ENCODE measurements at regions not wholly inside any gene's neighbourhood (a gene's known extent, or its start where the extent isn't known, plus 50 kb on each side); places are given as distances from the start of the nearest gene placed in this dataset.

DNA sequence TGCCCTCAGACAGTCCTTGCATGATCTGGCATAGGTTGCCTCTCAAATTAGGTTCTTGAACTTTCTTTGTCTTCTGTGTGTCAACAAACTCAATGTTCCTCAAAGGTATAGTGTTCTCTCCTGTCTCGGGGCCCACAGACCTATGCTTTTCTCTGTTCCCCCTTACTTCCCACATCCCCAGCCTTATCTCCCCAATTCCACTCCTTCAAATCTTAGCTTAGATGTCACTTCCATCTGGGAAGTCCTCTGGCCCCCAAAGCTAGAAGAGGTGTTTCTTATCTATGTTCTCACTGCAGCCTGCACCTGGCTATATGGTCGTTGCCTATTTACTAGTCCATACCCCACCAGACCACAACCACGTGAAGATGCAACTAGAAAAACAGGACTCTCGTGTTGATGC, 134.6 kb upstream of the MYCN start:
- no peaks in the 10 kb centered on the region for H3K9me3 ChIP-seq
- H3K4me3 ChIP-seq (replicated peaks in 1 of 3) = no peak overlapping the region
- WGBS, 2 donors = 87 to 96% methylated on average over 4 of the region's 4 CpGs
- no peak for DNase-seq
- H3K4me1 ChIP-seq = peaks cover 3% of the 10 kb centered on the region in 2 donors
- no peaks in the 10 kb centered on the region for H3K36me3 ChIP-seq
- H3K27ac ChIP-seq = no peak overlapping the region
- TF ChIP-seq, protein P1, sequence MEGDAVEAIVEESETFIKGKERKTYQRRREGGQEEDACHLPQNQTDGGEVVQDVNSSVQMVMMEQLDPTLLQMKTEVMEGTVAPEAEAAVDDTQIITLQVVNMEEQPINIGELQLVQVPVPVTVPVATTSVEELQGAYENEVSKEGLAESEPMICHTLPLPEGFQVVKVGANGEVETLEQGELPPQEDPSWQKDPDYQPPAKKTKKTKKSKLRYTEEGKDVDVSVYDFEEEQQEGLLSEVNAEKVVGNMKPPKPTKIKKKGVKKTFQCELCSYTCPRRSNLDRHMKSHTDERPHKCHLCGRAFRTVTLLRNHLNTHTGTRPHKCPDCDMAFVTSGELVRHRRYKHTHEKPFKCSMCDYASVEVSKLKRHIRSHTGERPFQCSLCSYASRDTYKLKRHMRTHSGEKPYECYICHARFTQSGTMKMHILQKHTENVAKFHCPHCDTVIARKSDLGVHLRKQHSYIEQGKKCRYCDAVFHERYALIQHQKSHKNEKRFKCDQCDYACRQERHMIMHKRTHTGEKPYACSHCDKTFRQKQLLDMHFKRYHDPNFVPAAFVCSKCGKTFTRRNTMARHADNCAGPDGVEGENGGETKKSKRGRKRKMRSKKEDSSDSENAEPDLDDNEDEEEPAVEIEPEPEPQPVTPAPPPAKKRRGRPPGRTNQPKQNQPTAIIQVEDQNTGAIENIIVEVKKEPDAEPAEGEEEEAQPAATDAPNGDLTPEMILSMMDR (IDR thresholded peaks at IDR 0.05) = no peak
- TF ChIP-seq POLR2A (IDR thresholded peaks at IDR 0.05) = no peak
- no peaks in the 10 kb centered on the region for H3K27me3 ChIP-seq
- intact Hi-C loops (cut with DNase I) = no loop called here

GRCh38 chr2:15806801-15807417, 133.4 kb upstream of the MYCN start:
- TF ChIP-seq, protein P1 (IDR thresholded peaks at IDR 0.05) = no peak
- TF ChIP-seq POLR2A (IDR thresholded peaks at IDR 0.05) = no peak
- Histone ChIP-seq H3K9me3 (no peaks in the 10 kb centered on the region), H3K36me3 (no peaks in the 10 kb centered on the region), H3K27me3 (no peaks in the 10 kb centered on the region), H3K27ac (no peak overlapping the region), H3K4me1 (peaks cover 12% of the 10 kb centered on the region in 2 donors), H3K4me3 (replicated peaks in 1 of 3) (no peak overlapping the region)
- 81 to 83% methylated on average over 8 to 9 of the region's 9 CpGs for WGBS, 2 donors
- DNase-seq = no peak
- intact Hi-C loops (cut with DNase I) = no loop called here

DNA sequence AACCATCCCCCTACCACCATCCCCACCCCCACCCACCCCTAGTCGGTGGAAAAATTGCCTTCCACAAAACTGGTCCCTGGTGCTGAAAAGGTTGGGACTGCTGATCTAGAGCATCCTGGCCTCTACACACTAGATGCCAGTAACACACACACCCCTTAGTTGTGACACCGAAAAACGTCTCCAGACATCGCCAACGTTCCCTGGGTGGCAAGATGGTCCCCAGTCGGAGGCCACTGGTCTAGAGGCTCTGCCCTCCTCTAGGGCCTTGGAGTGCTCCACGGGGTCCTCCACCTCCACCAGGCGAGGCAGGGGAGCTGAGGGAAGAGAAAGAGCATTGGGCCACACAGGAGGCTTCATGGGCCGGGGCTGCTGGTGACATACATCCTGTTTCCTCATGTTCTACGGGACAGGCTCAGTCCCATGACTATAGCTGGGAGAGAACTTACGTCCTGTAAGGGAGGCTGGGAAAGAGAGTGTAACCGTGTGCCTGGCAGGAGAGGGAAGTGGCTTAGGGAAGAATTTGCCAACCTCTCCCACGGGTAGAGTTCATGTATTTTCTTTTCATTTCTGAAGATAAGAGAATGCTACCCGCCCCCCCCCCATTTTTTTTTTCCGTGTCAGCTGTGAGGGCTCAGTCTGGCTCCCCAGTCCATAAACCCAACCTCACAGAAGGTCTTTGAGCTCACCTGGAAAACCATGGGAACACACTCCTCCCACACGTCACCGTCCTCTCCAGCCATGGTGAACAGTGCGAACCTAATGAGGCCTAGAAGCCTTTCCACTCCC, 132.7 kb upstream of the MYCN start:
- 72 to 84% methylated on average over 11 to 18 of the region's 18 CpGs for WGBS, 2 donors
- TF ChIP-seq, protein P1 (IDR thresholded peaks at IDR 0.05) = no peak
- TF ChIP-seq POLR2A (IDR thresholded peaks at IDR 0.05) = no peak
- Histone ChIP-seq H3K36me3 (no peaks in the 10 kb centered on the region), H3K4me1 (peaks cover 14 to 19% of the 10 kb centered on the region in 2 donors), H3K9me3 (no peaks in the 10 kb centered on the region), H3K27ac (no peak overlapping the region), H3K27me3 (no peaks in the 10 kb centered on the region), H3K4me3 (replicated peaks in 1 of 3) (no peak overlapping the region)
- intact Hi-C loops (cut with DNase I) = no loop called here
- DNase-seq = no peak

DNA sequence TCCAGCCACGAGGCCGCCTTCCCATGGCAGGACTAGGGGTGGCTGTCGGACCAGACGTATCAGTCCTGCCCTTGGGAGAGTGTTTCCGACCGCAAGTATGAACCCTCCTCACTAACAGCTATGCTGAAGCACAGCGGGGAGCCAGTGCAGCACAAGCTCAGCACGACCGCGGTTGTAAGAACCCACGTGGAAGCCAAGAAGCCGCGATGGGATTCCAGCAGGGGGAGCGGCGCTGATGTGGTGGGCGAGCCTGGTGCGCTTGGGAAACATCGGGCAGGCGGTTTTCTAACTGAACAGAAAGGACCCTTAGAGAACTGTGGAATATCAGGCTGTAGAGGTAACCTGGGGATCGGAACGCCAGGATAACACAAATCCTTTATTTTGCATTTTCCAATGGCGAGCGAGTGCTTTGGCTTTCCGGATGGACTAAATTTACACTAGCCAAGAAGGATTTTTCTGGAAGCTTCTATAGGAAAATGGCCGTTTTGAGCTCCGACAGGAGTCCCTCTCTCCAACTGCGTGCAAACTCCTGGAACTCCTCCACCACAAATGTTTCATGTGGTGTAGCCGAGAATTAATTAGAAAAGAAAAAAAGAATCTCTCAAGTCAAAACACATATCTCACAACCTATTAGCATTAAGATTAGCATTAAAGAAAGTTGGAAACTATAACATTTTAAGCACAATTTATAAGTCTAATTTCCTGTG, 132.0 kb upstream of the MYCN start:
- no peaks in the 10 kb centered on the region for H3K36me3 ChIP-seq
- WGBS, 2 donors = 82% methylated on average over 28 of the region's 28 CpGs
- no peak overlapping the region for H3K4me3 ChIP-seq (replicated peaks in 1 of 3)
- TF ChIP-seq, protein P1 (IDR thresholded peaks at IDR 0.05) = no peak
- TF ChIP-seq POLR2A (IDR thresholded peaks at IDR 0.05) = no peak
- intact Hi-C loops (cut with DNase I) = no loop called here
- H3K27ac ChIP-seq = no peak overlapping the region
- peaks cover 14 to 22% of the 10 kb centered on the region in 2 donors for H3K4me1 ChIP-seq
- DNase-seq = no peak
- no peaks in the 10 kb centered on the region for H3K27me3 ChIP-seq
- no peaks in the 10 kb centered on the region for H3K9me3 ChIP-seq

GRCh38 chr2:15808944-15809343, 131.4 kb upstream of the MYCN start:
- no peak overlapping the region for H3K4me3 ChIP-seq (replicated peaks in 1 of 3)
- 73 to 80% methylated on average over 8 of the region's 8 CpGs for WGBS, 2 donors
- no peak for TF ChIP-seq POLR2A (IDR thresholded peaks at IDR 0.05)
- TF ChIP-seq, protein P1 (IDR thresholded peaks at IDR 0.05) = no peak
- no peaks in the 10 kb centered on the region for H3K36me3 ChIP-seq
- peaks cover 14 to 26% of the 10 kb centered on the region in 2 donors for H3K4me1 ChIP-seq
- no peaks in the 10 kb centered on the region for H3K27me3 ChIP-seq
- no peak overlapping the region for H3K27ac ChIP-seq
- H3K9me3 ChIP-seq = no peaks in the 10 kb centered on the region
- intact Hi-C loops (cut with DNase I) = no loop called here
- no peak for DNase-seq

Measured in thyroid gland (tissue), 4 donors.